AG09309 (cell line): ENCODE measurements at regions not wholly inside any gene's neighbourhood (a gene's known extent, or its start where the extent isn't known, plus 50 kb on each side); places are given as distances from the start of the nearest gene placed in this dataset.
"Not testable (repeated sequence)": the region's sequence is repeated elsewhere in the genome, so short reads cannot be mapped to it uniquely, and the experiment has no call there.

Experiments
- DNase-seq: peaks from one replicate; pipeline ENCODE4 v3.0.0-alpha.2; 2010; ENCODE audit warnings: low read depth
- H3K4me3 ChIP-seq: 2 replicates; pipeline ENCODE4 v1.5.1; 2011; ENCODE audit warnings: mild to moderate bottlenecking, low read depth, low read length, moderate library complexity; ENCODE audit not compliant: control insufficient read depth
- TF ChIP-seq, protein P1 (sequence below): IDR thresholded peaks from 2 replicates; pipeline ENCODE4 v1.5.1; 2011; ENCODE audit warnings: mild to moderate bottlenecking, low read depth, low read length, inconsistent platforms; ENCODE audit not compliant: insufficient read depth, control insufficient read depth; ENCODE audit errors: missing control alignments

DNA sequence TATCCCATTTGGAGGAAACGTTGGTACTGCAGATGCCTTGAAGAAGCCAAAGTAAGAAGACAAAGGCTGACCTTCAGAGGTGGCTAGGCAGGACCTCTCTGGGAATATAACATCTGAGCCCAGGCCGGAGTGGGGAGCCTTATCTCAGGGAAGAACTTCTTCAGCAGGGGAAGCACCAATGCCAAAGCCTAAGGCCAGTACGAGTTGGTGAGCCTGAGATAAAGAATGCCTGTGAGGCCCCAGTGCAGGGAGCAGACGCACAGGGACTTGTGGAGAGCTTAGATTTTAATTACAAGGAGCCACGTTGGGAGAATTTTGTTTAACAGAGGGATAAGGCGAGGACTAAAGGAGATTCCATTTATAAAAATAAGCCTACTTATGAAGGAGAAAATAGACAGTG is 468.8 kb upstream of the RUNX1 start:
- DNase-seq: no peak
- no peak overlapping the region for H3K4me3 ChIP-seq
- TF ChIP-seq, protein P1, sequence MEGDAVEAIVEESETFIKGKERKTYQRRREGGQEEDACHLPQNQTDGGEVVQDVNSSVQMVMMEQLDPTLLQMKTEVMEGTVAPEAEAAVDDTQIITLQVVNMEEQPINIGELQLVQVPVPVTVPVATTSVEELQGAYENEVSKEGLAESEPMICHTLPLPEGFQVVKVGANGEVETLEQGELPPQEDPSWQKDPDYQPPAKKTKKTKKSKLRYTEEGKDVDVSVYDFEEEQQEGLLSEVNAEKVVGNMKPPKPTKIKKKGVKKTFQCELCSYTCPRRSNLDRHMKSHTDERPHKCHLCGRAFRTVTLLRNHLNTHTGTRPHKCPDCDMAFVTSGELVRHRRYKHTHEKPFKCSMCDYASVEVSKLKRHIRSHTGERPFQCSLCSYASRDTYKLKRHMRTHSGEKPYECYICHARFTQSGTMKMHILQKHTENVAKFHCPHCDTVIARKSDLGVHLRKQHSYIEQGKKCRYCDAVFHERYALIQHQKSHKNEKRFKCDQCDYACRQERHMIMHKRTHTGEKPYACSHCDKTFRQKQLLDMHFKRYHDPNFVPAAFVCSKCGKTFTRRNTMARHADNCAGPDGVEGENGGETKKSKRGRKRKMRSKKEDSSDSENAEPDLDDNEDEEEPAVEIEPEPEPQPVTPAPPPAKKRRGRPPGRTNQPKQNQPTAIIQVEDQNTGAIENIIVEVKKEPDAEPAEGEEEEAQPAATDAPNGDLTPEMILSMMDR: no peak

DNA sequence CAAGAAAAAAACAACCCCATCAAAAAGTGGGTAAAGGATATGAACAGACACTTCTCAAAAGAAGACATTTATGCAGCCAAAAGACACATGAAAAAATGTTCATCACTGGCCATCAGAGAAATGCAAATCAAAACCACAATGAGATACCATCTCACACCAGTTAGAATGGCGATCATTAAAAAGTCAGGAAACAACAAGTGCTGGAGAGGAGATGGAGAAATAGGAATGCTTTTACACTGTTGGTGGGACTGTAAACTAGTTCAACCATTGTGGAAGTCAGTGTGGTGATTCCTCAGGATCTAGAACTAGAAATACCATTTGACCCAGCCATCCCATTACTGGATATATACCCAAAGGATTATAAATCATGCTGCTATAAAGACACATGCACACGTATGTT is 467.2 kb upstream of the RUNX1 start:
- H3K4me3 ChIP-seq, DNase-seq: not testable (repeated sequence)

DNA sequence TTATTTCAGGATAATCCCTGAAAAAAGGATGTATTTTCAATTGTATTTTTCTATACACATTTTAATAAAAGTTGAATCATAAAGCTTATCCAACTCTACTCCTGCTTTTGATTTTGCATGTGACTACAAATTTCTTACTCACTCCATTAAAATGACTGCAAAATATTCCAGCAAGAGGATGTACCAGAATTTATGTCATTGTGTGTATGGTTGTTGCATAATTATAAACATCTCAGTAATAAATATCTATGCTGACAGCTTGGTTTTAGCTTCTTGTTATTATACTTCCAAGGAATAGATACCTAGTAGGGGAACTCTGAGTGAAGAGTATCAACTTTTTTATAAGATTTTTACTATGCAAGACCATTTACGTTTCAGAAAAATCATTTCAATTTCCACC is 463.2 kb upstream of the RUNX1 start:
- TF ChIP-seq, protein P1: no peak
- no peak overlapping the region for H3K4me3 ChIP-seq
- peak; percentile 62 for DNase-seq

DNA sequence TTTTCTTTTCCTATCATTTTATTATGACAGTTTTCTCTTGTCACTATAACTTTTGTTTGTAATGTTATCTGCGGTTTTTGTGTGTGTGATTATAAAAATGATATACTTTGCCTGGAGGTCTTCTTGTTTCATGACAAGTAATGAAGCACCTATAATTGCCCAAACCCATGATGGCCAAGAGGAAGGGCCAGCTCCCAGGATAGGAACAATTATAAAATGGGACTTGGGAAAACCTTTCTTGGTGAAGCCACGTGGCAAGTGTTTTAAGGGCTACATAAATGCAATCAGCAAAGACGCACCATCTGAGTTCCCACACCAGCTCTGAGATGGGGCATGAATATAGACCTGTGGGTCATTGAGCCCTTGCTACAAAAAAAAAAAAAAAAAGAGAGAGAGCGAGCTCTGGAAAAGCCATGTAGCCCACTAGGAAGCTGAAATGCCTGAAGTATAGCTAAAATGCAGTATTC is 462.6 kb upstream of the RUNX1 start:
- H3K4me3 ChIP-seq: no peak overlapping the region
- DNase-seq: peak; percentile 79

DNA sequence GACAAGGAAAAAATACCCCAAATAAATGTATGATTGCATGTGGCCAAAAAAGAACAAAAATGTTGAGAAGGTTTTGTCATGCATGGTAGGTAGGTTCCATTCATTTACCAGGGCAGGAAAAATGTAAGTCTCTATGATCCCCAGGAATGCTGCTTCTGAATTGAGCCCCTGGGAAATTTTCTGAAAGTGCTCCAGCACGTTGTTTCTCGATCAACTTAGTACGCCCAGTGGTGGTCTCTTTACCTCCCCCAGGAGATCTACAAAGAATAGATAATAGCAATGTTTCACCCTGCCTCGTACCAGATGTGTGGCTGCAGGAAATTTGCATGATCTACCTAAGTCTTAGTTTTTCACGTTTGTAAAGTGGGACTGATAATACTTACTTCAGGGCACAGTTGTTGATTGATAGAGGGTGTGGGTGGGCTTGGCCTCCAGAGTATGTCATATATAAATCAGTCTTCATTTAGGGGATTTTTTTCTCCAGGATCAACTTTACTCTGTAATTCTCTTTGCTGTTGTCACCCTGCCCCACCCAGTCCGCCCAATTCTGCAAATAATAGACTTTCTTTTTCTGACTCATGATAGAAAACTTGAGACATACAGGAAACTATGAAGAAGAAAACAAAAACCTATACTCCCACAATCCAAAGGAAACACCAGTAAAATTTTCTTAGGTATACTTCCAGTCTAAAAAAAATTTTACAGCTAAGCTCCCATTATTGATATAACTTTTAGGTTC is 462.0 kb upstream of the RUNX1 start:
- TF ChIP-seq, protein P1: no peak
- DNase-seq: no peak
- H3K4me3 ChIP-seq: no peak overlapping the region

More for the DNA sequence above, 462.6 kb upstream of the RUNX1 start:
- TF ChIP-seq, protein P1: no peak

DNA sequence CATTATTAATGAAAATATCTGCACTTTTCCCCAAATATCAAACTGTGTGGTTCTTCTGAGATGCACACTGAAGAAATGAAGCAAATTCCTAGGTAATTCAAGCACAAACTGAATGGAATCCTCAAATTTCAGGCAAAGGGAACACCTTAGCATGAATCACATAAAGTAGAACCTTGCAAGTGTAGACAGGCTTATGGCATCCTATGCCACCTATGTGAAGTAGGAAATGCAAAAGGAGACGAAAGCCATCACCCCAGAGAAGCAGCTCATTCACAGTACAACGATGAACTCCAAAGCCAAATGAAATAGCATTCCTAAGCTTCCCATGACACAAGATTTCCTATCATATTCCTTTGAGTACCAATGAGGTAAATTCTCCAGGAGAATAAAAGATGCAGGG is 461.2 kb upstream of the RUNX1 start:
- DNase-seq: no peak
- TF ChIP-seq, protein P1: no peak
- no peak overlapping the region for H3K4me3 ChIP-seq

DNA sequence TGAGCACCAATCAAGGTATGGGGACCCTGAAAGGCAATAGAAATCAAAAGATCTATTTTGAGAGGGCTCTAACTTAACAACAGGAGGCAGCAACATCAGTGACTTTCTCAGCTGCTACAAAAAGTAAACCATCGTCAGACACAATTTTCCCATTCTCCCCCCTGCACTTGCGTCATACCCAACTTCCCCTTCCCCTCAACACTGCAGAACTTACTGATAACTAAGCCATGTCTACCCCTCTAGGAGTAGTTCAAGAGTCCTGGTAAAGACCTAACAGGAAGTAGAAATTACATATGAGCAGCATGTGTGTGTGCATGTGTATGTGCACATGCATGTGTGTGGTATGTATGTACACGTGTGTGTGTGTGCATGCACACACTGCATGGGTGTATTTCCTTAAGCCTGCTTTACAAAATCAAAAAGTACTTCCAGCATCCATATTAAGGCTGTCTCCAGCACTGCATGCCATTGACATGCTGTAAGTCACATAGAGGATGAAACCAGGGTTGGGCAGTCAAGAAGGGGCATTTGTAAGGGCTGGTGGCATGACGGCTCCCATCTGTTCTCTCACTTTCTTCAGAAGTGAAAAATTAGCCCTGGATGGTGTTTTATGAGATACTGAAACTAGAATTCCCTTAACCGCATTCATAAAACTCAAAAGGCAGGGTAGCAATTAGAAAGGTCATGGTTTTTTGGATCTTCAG is 460.1 kb upstream of the RUNX1 start:
- no peak for DNase-seq
- TF ChIP-seq, protein P1: no peak
- no peak overlapping the region for H3K4me3 ChIP-seq
